GM12873 (cell line): ENCODE measurements at regions not wholly inside any gene's neighbourhood (a gene's known extent, or its start where the extent isn't known, plus 50 kb on each side); places are given as distances from the start of the nearest gene placed in this dataset.

ENCODE experiments used
- CTCF ChIP-seq: IDR thresholded peaks from 2 replicates; pipeline ENCODE4 v1.5.1; 2012; ENCODE audit warnings: low read depth, mild to moderate bottlenecking, moderate library complexity, low read length, control low read depth; ENCODE audit not compliant: insufficient read depth; ENCODE audit errors: missing control alignments

DNA sequence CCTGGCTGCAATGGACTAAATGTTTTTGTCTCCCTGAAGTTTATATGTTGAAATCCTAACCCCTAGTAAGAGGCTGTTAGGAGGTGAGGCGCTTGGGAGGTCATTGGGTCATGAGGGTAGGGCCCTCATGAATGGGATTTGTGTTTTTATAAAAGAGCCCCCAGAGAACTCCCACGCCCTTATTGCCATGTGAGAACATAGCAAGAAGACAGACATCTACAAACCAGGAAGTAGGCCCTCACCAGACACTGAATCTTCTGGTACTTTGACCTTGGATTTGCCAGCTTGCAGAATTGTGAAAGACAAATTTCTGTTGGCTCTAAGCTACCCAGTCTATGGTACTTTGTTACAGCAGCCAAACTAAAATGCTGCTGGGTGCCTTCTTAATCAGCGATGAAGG is 96.1 kb upstream of the SPATA13 start:
- TF ChIP-seq CTCF: no peak

GRCh38 chr13:24065176-24065575 is 95.3 kb upstream of the SPATA13 start:
- no peak for TF ChIP-seq CTCF

- TF ChIP-seq CTCF: no peak
These were observed 93.9 kb upstream of the SPATA13 start for GRCh38 chr13:24066405-24067295.

- TF ChIP-seq CTCF: no peak
These were observed 92.0 kb upstream of the SPATA13 start for GRCh38 chr13:24068472-24068871.

DNA sequence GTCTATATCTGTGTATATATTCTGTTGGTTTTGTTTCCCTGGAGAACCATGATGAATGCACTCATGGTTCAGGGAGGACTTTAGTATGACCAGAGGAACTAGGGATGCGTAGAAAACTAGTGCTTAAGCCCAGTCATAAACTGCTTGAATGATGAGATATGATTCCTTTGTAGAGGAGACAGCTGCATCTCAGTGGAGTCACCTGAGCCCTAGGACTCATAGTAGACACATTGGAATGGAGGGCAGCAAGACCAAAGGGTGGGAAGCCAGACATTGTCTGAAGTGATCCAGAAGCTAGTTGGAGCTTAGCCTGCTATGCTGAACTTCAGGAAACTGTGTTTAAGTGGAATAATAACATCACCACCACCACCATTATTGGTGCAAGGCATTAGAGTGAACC is 89.5 kb upstream of the SPATA13 start:
- TF ChIP-seq CTCF: no peak

- TF ChIP-seq CTCF: no peak
These were observed 89.0 kb upstream of the SPATA13 start for GRCh38 chr13:24071423-24072075.

DNA sequence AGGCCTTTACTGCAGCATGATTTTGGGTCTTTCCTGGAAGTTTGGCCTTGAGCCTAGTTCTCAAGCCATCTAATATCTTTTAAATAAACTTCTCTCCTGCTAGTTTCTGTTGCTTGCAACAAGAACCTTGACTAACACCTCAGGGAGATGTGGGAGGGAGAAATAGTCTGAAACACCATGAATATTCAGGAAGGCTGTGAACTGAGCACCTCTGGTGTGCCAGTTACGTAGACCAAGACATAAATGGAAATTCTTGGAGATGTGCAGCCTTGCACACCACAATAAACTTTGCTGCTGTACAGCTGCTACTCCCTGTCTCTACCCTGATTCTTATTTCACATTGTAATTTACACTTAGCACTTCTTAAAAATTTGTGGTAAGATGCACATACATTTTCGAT is 86.9 kb upstream of the SPATA13 start:
- TF ChIP-seq CTCF: no peak
